CD14-positive monocyte (primary cell): ENCODE measurements at regions not wholly inside any gene's neighbourhood (a gene's known extent, or its start where the extent isn't known, plus 50 kb on each side); places are given as distances from the start of the nearest gene placed in this dataset.

ENCODE experiments used
- DNase-seq, 3 donors: peaks; one replicate each; pipeline ENCODE4 v3.0.0-alpha.2; 2011 to 2022
- H2AFZ ChIP-seq: 2 replicates; pipeline ENCODE4 v1.6.0; 2012; ENCODE audit warnings: mild to moderate bottlenecking, low read depth, low read length, inconsistent platforms; ENCODE audit not compliant: insufficient read depth, poor library complexity, severe bottlenecking
- H3K27ac ChIP-seq, 2 donors: 1 replicate in 1 of 2; 2 replicates in 1 of 2; pipeline ENCODE4 v1.5.1; 2012 to 2013; ENCODE audit warnings: low read length in 2 of 2, control low read depth in 1 of 2, inconsistent platforms in 1 of 2, low read depth in 1 of 2, mild to moderate bottlenecking in 1 of 2
- H3K27me3 ChIP-seq, 2 donors: one replicate each; pipeline versions ENCODE4 v1.6.0 to v1.6.1; 2011 to 2013; ENCODE audit warnings: low read length in 2 of 2; ENCODE audit not compliant: control insufficient read depth in 2 of 2, insufficient read depth in 2 of 2
- H3K36me3 ChIP-seq, 2 donors: replicated peaks in 1 of 2; 1 replicate in 1 of 2; 2 replicates in 1 of 2; pipeline versions ENCODE4 v1.5.1 to v1.6.1; 2012 to 2013; ENCODE audit warnings: low read length in 2 of 2, control low read depth in 1 of 2, inconsistent platforms in 1 of 2, mild to moderate bottlenecking in 1 of 2; ENCODE audit not compliant: insufficient read depth in 2 of 2, control insufficient read depth in 1 of 2
- H3K4me1 ChIP-seq, 2 donors: 1 replicate in 1 of 2; 2 replicates in 1 of 2; pipeline versions ENCODE4 v1.5.1 to v1.6.1; 2012 to 2013; ENCODE audit warnings: low read length in 2 of 2, control low read depth in 1 of 2, inconsistent platforms in 1 of 2, mild to moderate bottlenecking in 1 of 2, moderate library complexity in 1 of 2; ENCODE audit not compliant: insufficient read depth in 2 of 2, control insufficient read depth in 1 of 2
- H3K4me2 ChIP-seq: replicated peaks from 2 replicates; pipeline ENCODE3; 2012; ENCODE audit warnings: low read length, moderate library complexity, mild to moderate bottlenecking; ENCODE audit not compliant: poor library complexity, severe bottlenecking; ENCODE audit errors: extremely low read depth
- H3K4me3 ChIP-seq, 3 experiments: fragments of 200-600 bp in 1 of 3; sonication (generic) in 1 of 3; replicated peaks in 1 of 3; 1 replicate in 2 of 3; 2 replicates in 1 of 3; pipeline ENCODE4 v1.5.1; 2011 to 2013; ENCODE audit warnings: low read length in 3 of 3, mild to moderate bottlenecking in 3 of 3, control low read depth in 2 of 3, low read depth in 2 of 3, inconsistent platforms in 1 of 3, moderate library complexity in 1 of 3
- H3K79me2 ChIP-seq: 2 replicates; pipeline ENCODE4 v1.6.0; 2012; ENCODE audit warnings: mild to moderate bottlenecking, control low read depth, inconsistent platforms, low read length, moderate library complexity; ENCODE audit not compliant: insufficient read depth
- H3K9ac ChIP-seq: 2 replicates; pipeline ENCODE4 v1.6.0; 2017; ENCODE audit warnings: low read length, mild to moderate bottlenecking; ENCODE audit not compliant: insufficient read depth, poor library complexity, severe bottlenecking
- H3K9me3 ChIP-seq, 2 donors: replicated peaks in 1 of 2; 1 replicate in 1 of 2; 2 replicates in 1 of 2; pipeline versions ENCODE4 v1.5.1 to v1.6.1; 2012 to 2013; ENCODE audit warnings: low read length in 2 of 2, control low read depth in 1 of 2; ENCODE audit not compliant: control insufficient read depth in 1 of 2, insufficient read depth in 1 of 2
- H4K20me1 ChIP-seq: 2 replicates; pipeline ENCODE4 v1.6.0; 2012; ENCODE audit warnings: mild to moderate bottlenecking, low read length, control low read depth, moderate library complexity; ENCODE audit not compliant: insufficient read depth
- H3K27ac Mint-ChIP-seq, 7 donors: one replicate each; pipeline ENCODE4 v1.8.0; 2020; ENCODE audit warnings: mild to moderate bottlenecking in 7 of 7, mixed read lengths in 7 of 7, moderate library complexity in 6 of 7, inconsistent platforms in 2 of 7
- H3K27me3 Mint-ChIP-seq, 3 donors: one replicate each; pipeline ENCODE4 v1.8.0; 2021 to 2022; ENCODE audit warnings: low read depth in 3 of 3, mild to moderate bottlenecking in 3 of 3, mixed read lengths in 3 of 3, moderate library complexity in 3 of 3, inconsistent platforms in 1 of 3
- H3K36me3 Mint-ChIP-seq, 2 donors: one replicate each; pipeline ENCODE4 v1.8.0; 2020; ENCODE audit warnings: mixed read lengths in 2 of 2, inconsistent platforms in 1 of 2, mild to moderate bottlenecking in 1 of 2
- H3K4me1 Mint-ChIP-seq: one replicate; pipeline ENCODE4 v1.8.0; 2020; ENCODE audit warnings: mild to moderate bottlenecking, mixed read lengths
- H3K4me3 Mint-ChIP-seq, 2 donors: one replicate each; pipeline ENCODE4 v1.8.0; 2020; ENCODE audit warnings: mild to moderate bottlenecking in 2 of 2, mixed read lengths in 2 of 2, moderate library complexity in 1 of 2
- H3K9me3 Mint-ChIP-seq, 7 donors: one replicate each; pipeline ENCODE4 v1.8.0; 2020 to 2022; ENCODE audit warnings: mixed read lengths in 7 of 7, mild to moderate bottlenecking in 6 of 7, moderate library complexity in 6 of 7, inconsistent platforms in 2 of 7
- WGBS: methylation state at CpG from one replicate; pipeline ENCODE4 v1.1.5; 2013; ENCODE audit warnings: missing lambda C conversion rate; ENCODE audit not compliant: insufficient coverage; 5-methylcytosine and 5-hydroxymethylcytosine counted together
- intact Hi-C, 2 donors: fragments of 100-400 bp; cut with micrococcal nuclease; formaldehyde crosslinking; loops; one replicate each; pipeline versions ENCODE4 v1.15.0 to v1.15.1; 2023
- TF ChIP-seq, protein P1 (sequence below): fragments of 200-600 bp; IDR thresholded peaks from one replicate; pipeline ENCODE4 v1.8.0; 2022; ENCODE audit warnings: antibody characterized with exemption, mild to moderate bottlenecking

DNA sequence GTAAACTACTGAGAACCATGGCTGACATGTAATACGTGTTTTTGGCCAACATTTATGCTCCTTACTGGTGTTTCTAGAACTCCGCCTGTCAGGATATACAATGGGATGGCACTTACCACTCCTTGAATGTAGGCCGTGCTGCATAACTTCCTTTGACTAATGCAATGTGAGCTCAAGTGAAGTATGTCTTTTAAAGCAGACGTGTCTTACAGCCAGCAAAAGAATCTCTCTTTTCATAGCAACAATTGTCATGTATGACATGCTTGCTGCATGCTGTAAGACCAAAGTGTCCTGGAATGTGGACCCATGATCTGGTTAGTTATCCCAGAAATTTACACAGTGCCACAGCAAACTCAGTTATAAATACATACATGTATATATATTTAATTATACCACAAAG, 1202.7 kb upstream of the PIK3C3 start:
- no peaks in the 10 kb centered on the region for H3K4me1 Mint-ChIP-seq
- intact Hi-C loops, result no loop called here
- Histone ChIP-seq H4K20me1 (no peaks in the 10 kb centered on the region), H3K79me2 (no peaks in the 10 kb centered on the region), H3K36me3 (no peaks in the 10 kb centered on the region), H3K4me1 (no peaks in the 10 kb centered on the region), H3K4me2 (no peak overlapping the region), H3K4me3 (no peak overlapping the region), H3K27me3 (no peaks in the 10 kb centered on the region), H3K27ac (no peak overlapping the region), H2AFZ (no peak overlapping the region), H3K9me3 (peaks cover 0 to 2% of the 10 kb centered on the region in 2 donors), H3K9ac (no peak overlapping the region)
- H3K27me3 Mint-ChIP-seq, result no peaks in the 10 kb centered on the region
- 93% methylated on average over 3 of the region's 4 CpGs for WGBS
- H3K36me3 Mint-ChIP-seq, result no peaks in the 10 kb centered on the region
- H3K4me3 Mint-ChIP-seq, result no peak overlapping the region
- H3K27ac Mint-ChIP-seq, result no peak overlapping the region
- DNase-seq, result no peak
- H3K9me3 Mint-ChIP-seq, result peaks cover 0 to 7% (median 4%) of the 10 kb centered on the region in 7 donors
- TF ChIP-seq, protein P1, sequence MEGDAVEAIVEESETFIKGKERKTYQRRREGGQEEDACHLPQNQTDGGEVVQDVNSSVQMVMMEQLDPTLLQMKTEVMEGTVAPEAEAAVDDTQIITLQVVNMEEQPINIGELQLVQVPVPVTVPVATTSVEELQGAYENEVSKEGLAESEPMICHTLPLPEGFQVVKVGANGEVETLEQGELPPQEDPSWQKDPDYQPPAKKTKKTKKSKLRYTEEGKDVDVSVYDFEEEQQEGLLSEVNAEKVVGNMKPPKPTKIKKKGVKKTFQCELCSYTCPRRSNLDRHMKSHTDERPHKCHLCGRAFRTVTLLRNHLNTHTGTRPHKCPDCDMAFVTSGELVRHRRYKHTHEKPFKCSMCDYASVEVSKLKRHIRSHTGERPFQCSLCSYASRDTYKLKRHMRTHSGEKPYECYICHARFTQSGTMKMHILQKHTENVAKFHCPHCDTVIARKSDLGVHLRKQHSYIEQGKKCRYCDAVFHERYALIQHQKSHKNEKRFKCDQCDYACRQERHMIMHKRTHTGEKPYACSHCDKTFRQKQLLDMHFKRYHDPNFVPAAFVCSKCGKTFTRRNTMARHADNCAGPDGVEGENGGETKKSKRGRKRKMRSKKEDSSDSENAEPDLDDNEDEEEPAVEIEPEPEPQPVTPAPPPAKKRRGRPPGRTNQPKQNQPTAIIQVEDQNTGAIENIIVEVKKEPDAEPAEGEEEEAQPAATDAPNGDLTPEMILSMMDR, result no peak

DNA sequence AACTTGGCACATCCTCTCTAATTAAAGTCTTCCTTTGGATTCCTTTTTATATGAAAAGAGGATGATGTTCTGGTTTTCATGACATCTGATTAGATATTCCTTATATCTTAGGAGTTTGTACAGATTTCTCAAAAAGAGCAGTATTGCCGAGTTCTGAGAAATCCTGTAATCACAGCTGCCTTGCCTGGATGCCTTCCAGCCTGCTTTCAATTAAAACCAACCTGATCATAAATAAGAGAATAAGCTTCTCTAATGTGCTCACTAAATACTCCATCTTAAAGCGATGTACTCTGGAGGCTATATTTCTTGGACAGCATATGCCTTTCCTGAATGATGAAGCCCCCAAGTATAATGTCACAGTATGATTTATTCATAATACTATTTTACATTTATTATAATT, 1203.8 kb upstream of the PIK3C3 start:
- no peaks in the 10 kb centered on the region for H3K27me3 ChIP-seq
- peaks cover 0 to 2% of the 10 kb centered on the region in 2 donors for H3K9me3 ChIP-seq
- H3K4me3 ChIP-seq, result no peak overlapping the region
- H3K9me3 Mint-ChIP-seq, result peaks cover 0 to 7% (median 4%) of the 10 kb centered on the region in 7 donors
- H3K9ac ChIP-seq, result no peak overlapping the region
- no peaks in the 10 kb centered on the region for H3K4me1 ChIP-seq
- DNase-seq, result no peak
- TF ChIP-seq, protein P1, result no peak
- H3K27me3 Mint-ChIP-seq, result no peaks in the 10 kb centered on the region
- no peaks in the 10 kb centered on the region for H3K4me1 Mint-ChIP-seq
- no peak overlapping the region for H3K4me2 ChIP-seq
- no peaks in the 10 kb centered on the region for H3K79me2 ChIP-seq
- H3K27ac Mint-ChIP-seq, result no peak overlapping the region
- no CpG with 5 or more reads among the region's 2 CpGs for WGBS
- H3K36me3 Mint-ChIP-seq, result no peaks in the 10 kb centered on the region
- no peak overlapping the region for H3K27ac ChIP-seq
- no peak overlapping the region for H2AFZ ChIP-seq
- no peaks in the 10 kb centered on the region for H3K36me3 ChIP-seq
- no peak overlapping the region for H3K4me3 Mint-ChIP-seq
- intact Hi-C loops, result no loop called here
- H4K20me1 ChIP-seq, result no peaks in the 10 kb centered on the region
